Progenitor cell of endocrine pancreas (in vitro differentiated cells): ENCODE measurements at regions not wholly inside any gene's neighbourhood (a gene's known extent, or its start where the extent isn't known, plus 50 kb on each side); places are given as distances from the start of the nearest gene placed in this dataset.

Source experiments
- DNase-seq: peaks from one replicate; pipeline ENCODE4 v3.0.0; 2021; ENCODE audit warnings: low spot score; ENCODE audit not compliant: unreplicated experiment
- H3K27ac Mint-ChIP-seq: 2 replicates; pipeline ENCODE4 v1.8.0; 2021; ENCODE audit warnings: mild to moderate bottlenecking, moderate library complexity, mixed read lengths
- H3K27me3 Mint-ChIP-seq: 2 replicates; pipeline ENCODE4 v1.8.0; 2021; ENCODE audit warnings: mixed read lengths
- H3K36me3 Mint-ChIP-seq: 2 replicates; pipeline ENCODE4 v1.8.0; 2022; ENCODE audit warnings: mixed read lengths; ENCODE audit not compliant: insufficient read depth
- H3K4me1 Mint-ChIP-seq: 2 replicates; pipeline ENCODE4 v1.8.0; 2021; ENCODE audit warnings: low read depth, mixed read lengths
- H3K4me3 Mint-ChIP-seq: 2 replicates; pipeline ENCODE4 v1.8.0; 2021; ENCODE audit warnings: low read depth, mild to moderate bottlenecking, moderate library complexity, mixed read lengths
- H3K9me3 Mint-ChIP-seq: 2 replicates; pipeline ENCODE4 v1.8.0; 2021; ENCODE audit warnings: low read depth, mixed read lengths
- CTCF ChIP-seq: fragments of 200-600 bp; sonication (generic); IDR thresholded peaks from one replicate; pipeline ENCODE4 v1.5.0; 2021; ENCODE audit warnings: antibody characterized with exemption, mild to moderate bottlenecking; ENCODE audit not compliant: unreplicated experiment

- H3K4me1 Mint-ChIP-seq, result no peaks in the 10 kb centered on the region
- no peaks in the 10 kb centered on the region for H3K27me3 Mint-ChIP-seq
- no peak overlapping the region for H3K4me3 Mint-ChIP-seq
- no peaks in the 10 kb centered on the region for H3K36me3 Mint-ChIP-seq
- H3K27ac Mint-ChIP-seq, result no peak overlapping the region
- DNase-seq, result no peak
- no peak for TF ChIP-seq CTCF
- no peaks in the 10 kb centered on the region for H3K9me3 Mint-ChIP-seq
Observed at GRCh38 chr5:112063856-112064255, 306.9 kb upstream of the NREP start.

- TF ChIP-seq CTCF, result no peak
- H3K27me3 Mint-ChIP-seq, result no peaks in the 10 kb centered on the region
- no peak overlapping the region for H3K4me3 Mint-ChIP-seq
- no peaks in the 10 kb centered on the region for H3K9me3 Mint-ChIP-seq
- DNase-seq, result no peak
- no peak overlapping the region for H3K27ac Mint-ChIP-seq
- no peaks in the 10 kb centered on the region for H3K36me3 Mint-ChIP-seq
- H3K4me1 Mint-ChIP-seq, result no peaks in the 10 kb centered on the region
Observed at GRCh38 chr5:112063191-112063590, 306.2 kb upstream of the NREP start.

GRCh38 chr5:112062181-112062580 lies 305.2 kb upstream of the NREP start:
- Mint-ChIP-seq H3K36me3 (no peaks in the 10 kb centered on the region), H3K27me3 (no peaks in the 10 kb centered on the region), H3K4me3 (no peak overlapping the region), H3K9me3 (no peaks in the 10 kb centered on the region), H3K4me1 (no peaks in the 10 kb centered on the region), H3K27ac (no peak overlapping the region)
- no peak for TF ChIP-seq CTCF
- DNase-seq, result no peak

GRCh38 chr5:112061666-112062065 lies 304.7 kb upstream of the NREP start:
- Mint-ChIP-seq H3K27ac (no peak overlapping the region), H3K4me3 (no peak overlapping the region), H3K27me3 (no peaks in the 10 kb centered on the region), H3K9me3 (no peaks in the 10 kb centered on the region), H3K36me3 (no peaks in the 10 kb centered on the region), H3K4me1 (no peaks in the 10 kb centered on the region)
- TF ChIP-seq CTCF, result no peak
- DNase-seq, result no peak

- no peak for DNase-seq
- TF ChIP-seq CTCF, result no peak
- Mint-ChIP-seq H3K4me3 (no peak overlapping the region), H3K9me3 (peaks cover 17% of the 10 kb centered on the region), H3K4me1 (no peaks in the 10 kb centered on the region), H3K36me3 (no peaks in the 10 kb centered on the region), H3K27ac (no peak overlapping the region), H3K27me3 (no peaks in the 10 kb centered on the region)
Observed at GRCh38 chr5:112059579-112060135, 302.7 kb upstream of the NREP start.
